HFF-Myc (cell line): ENCODE measurements at regions not wholly inside any gene's neighbourhood (a gene's known extent, or its start where the extent isn't known, plus 50 kb on each side); places are given as distances from the start of the nearest gene placed in this dataset.

Source experiments
- DNase-seq: peaks from one replicate; pipeline ENCODE4 v3.0.0-alpha.2; 2011; ENCODE audit warnings: low read depth; ENCODE audit errors: extremely low read depth
- H3K4me3 ChIP-seq: replicated peaks from 2 replicates; pipeline ENCODE4 v1.5.1; 2011; ENCODE audit warnings: low read depth, mild to moderate bottlenecking, control low read depth, low read length
- CTCF ChIP-seq: IDR thresholded peaks from 2 replicates; pipeline ENCODE4 v1.5.1; 2012; ENCODE audit warnings: mild to moderate bottlenecking, low read depth, low read length, control low read depth; ENCODE audit errors: missing control alignments

- no peak overlapping the region for H3K4me3 ChIP-seq
- no peak for TF ChIP-seq CTCF
- DNase-seq: no peak
Observed at GRCh38 chr11:127340438-127340837, 339.9 kb upstream of the KIRREL3 start.

DNA sequence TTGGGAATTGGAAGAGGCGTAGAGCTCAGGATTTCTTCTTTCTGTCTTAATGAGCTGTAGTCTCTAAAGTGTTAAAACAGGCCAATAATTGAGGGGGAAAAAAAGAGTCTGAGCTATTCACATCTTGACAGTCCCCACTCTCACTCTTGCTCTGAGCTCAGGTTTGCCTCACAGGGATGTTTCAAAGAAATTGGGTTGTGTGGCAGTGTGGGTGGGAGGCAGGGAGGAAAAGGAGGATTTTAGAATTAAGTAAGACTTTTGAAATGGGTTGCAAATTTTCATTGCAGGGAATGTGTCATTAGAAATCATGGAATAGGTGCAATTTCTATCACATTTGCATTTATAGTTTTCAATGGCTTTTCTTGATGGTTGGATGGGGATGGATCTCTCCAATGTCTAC lies 338.8 kb upstream of the KIRREL3 start:
- no peak for DNase-seq
- H3K4me3 ChIP-seq: no peak overlapping the region
- no peak for TF ChIP-seq CTCF

- TF ChIP-seq CTCF: no peak
- H3K4me3 ChIP-seq: no peak overlapping the region
- no peak for DNase-seq
Observed at GRCh38 chr11:127338380-127339259, 338.1 kb upstream of the KIRREL3 start.

- DNase-seq: no peak
- no peak for TF ChIP-seq CTCF
Observed at GRCh38 chr11:127334466-127334865, 333.9 kb upstream of the KIRREL3 start.

GRCh38 chr11:127332896-127333295 lies 332.3 kb upstream of the KIRREL3 start:
- no peak for TF ChIP-seq CTCF
- no peak for DNase-seq
- H3K4me3 ChIP-seq: no peak overlapping the region

More at GRCh38 chr11:127334466-127334865, 333.9 kb upstream of the KIRREL3 start:
- H3K4me3 ChIP-seq: no peak overlapping the region

GRCh38 chr11:127330044-127330443 lies 329.5 kb upstream of the KIRREL3 start:
- no peak for DNase-seq
- no peak for TF ChIP-seq CTCF
- no peak overlapping the region for H3K4me3 ChIP-seq

DNA sequence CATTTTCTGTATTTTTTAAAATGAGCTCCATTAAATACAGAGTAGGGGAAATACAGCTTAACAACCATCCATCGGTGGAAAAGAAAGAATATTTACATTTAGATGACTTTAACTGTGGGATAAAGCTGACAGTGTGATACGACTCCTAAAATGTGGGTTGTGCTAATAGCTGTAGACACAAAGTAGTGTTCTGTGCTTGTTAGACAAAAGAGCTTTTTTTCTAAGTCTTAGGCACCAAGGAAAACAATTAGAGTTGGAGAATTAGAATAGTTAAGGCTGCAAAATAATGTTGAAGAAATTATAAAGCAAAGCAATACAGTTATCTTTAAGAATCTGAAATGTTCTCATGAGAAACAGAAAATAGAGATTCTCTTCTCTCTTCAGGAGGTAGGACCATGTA lies 307.7 kb upstream of the KIRREL3 start:
- no peak for TF ChIP-seq CTCF
- DNase-seq: no peak

More for the DNA sequence above, 307.7 kb upstream of the KIRREL3 start:
- H3K4me3 ChIP-seq: no peak overlapping the region
